ENCODE measurements at regions not wholly inside any gene's neighbourhood (a gene's known extent, or its start where the extent isn't known, plus 50 kb on each side); places are given as distances from the start of the nearest gene placed in this dataset.

GRCh38 chr5:60060389-60060788, 166.9 kb upstream of the PDE4D start:
- TF ChIP-seq ZFX (IDR thresholded peaks at IDR 0.05) (no peak), CTCF (conservative IDR thresholded peaks at IDR 0.05) (no peak)
- no peak overlapping the region for H3K27ac ChIP-seq

GRCh38 chr5:60056191-60056590, 162.7 kb upstream of the PDE4D start:
- TF ChIP-seq CTCF (conservative IDR thresholded peaks at IDR 0.05) (no peak), ZFX (IDR thresholded peaks at IDR 0.05) (no peak)

GRCh38 chr5:60055168-60055567, 161.6 kb upstream of the PDE4D start:
- TF ChIP-seq ZFX (IDR thresholded peaks at IDR 0.05) (no peak), CTCF (conservative IDR thresholded peaks at IDR 0.05) (no peak)
- H3K27ac ChIP-seq: no peak overlapping the region

More at GRCh38 chr5:60056191-60056590, 162.7 kb upstream of the PDE4D start:
- H3K27ac ChIP-seq: no peak overlapping the region

- peak overlapping the region; percentile 68 for H3K27ac ChIP-seq
These were observed 148.6 kb upstream of the PDE4D start for GRCh38 chr5:60041996-60042664.

- H3K27ac ChIP-seq: peak overlapping the region; percentile 68
These were observed 148.0 kb upstream of the PDE4D start for GRCh38 chr5:60041508-60041907.

GRCh38 chr5:60036192-60036938, 142.8 kb upstream of the PDE4D start:
- TF ChIP-seq CTCF (conservative IDR thresholded peaks at IDR 0.05): no peak
- no peak for TF ChIP-seq ZFX (IDR thresholded peaks at IDR 0.05)
- no peak overlapping the region for H3K27ac ChIP-seq

- TF ChIP-seq ZFX (IDR thresholded peaks at IDR 0.05): no peak
- TF ChIP-seq CTCF (conservative IDR thresholded peaks at IDR 0.05): no peak
- H3K27ac ChIP-seq: no peak overlapping the region
These were observed 132.6 kb upstream of the PDE4D start for GRCh38 chr5:60026161-60026560.

GRCh38 chr5:60024104-60024503, 130.6 kb upstream of the PDE4D start:
- no peak overlapping the region for H3K27ac ChIP-seq
- no peak for TF ChIP-seq CTCF (conservative IDR thresholded peaks at IDR 0.05)
- TF ChIP-seq ZFX (IDR thresholded peaks at IDR 0.05): no peak

Data from C4-2B (cell line).